Fibroblast of lung (primary cell): ENCODE measurements at regions not wholly inside any gene's neighbourhood (a gene's known extent, or its start where the extent isn't known, plus 50 kb on each side); places are given as distances from the start of the nearest gene placed in this dataset.

Source experiments
- EZH2 ChIP-seq: IDR thresholded peaks from 2 replicates; pipeline ENCODE4 v1.5.1; 2012; ENCODE audit warnings: low read length, control low read depth, mild to moderate bottlenecking; ENCODE audit errors: missing control alignments
- TF ChIP-seq, protein P1 (sequence below), 2 donors: IDR thresholded peaks in 1 of 2; conservative IDR thresholded peaks in 1 of 2; 1 replicate in 1 of 2; 2 replicates in 1 of 2; pipeline ENCODE4 v1.5.1; 2011 to 2012; ENCODE audit warnings: low read length in 2 of 2, control low read depth in 1 of 2, inconsistent platforms in 1 of 2, low read depth in 1 of 2, mild to moderate bottlenecking in 1 of 2

DNA sequence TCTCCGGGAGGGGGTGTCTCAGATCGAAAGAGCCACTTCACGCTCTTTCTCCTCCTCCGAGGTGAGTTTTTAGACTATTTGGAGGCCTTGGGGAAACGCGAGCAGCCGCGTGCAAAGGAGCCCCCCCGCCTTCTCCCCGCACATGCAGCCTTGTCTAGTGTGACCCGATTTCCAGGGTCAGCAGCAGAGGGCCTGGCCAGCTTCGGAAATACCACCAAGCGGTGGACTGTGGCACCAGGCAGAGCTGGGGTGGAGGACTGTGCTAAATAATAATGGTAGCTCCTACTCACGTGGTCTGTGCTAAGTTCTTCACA is 79.3 kb upstream of the BCOR start:
- TF ChIP-seq EZH2, result no peak
- TF ChIP-seq, protein P1, sequence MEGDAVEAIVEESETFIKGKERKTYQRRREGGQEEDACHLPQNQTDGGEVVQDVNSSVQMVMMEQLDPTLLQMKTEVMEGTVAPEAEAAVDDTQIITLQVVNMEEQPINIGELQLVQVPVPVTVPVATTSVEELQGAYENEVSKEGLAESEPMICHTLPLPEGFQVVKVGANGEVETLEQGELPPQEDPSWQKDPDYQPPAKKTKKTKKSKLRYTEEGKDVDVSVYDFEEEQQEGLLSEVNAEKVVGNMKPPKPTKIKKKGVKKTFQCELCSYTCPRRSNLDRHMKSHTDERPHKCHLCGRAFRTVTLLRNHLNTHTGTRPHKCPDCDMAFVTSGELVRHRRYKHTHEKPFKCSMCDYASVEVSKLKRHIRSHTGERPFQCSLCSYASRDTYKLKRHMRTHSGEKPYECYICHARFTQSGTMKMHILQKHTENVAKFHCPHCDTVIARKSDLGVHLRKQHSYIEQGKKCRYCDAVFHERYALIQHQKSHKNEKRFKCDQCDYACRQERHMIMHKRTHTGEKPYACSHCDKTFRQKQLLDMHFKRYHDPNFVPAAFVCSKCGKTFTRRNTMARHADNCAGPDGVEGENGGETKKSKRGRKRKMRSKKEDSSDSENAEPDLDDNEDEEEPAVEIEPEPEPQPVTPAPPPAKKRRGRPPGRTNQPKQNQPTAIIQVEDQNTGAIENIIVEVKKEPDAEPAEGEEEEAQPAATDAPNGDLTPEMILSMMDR (conservative IDR thresholded peaks at IDR 0.05 in 1 of 2, IDR thresholded peaks at IDR 0.05 in 1 of 2; ENCODE audit: low read depth in 1 of 2, low read length in 2 of 2), result no peak
